HG03060 (cell line): ENCODE measurements at regions not wholly inside any gene's neighbourhood (a gene's known extent, or its start where the extent isn't known, plus 50 kb on each side); places are given as distances from the start of the nearest gene placed in this dataset.

Experiments used
- ATAC-seq: cut with Tn5 transposase; IDR thresholded peaks from one replicate; pipeline ENCODE4 v1.9.1; 2021; ENCODE audit warnings: low read depth, moderate number of reproducible peaks; ENCODE audit not compliant: unreplicated experiment

DNA sequence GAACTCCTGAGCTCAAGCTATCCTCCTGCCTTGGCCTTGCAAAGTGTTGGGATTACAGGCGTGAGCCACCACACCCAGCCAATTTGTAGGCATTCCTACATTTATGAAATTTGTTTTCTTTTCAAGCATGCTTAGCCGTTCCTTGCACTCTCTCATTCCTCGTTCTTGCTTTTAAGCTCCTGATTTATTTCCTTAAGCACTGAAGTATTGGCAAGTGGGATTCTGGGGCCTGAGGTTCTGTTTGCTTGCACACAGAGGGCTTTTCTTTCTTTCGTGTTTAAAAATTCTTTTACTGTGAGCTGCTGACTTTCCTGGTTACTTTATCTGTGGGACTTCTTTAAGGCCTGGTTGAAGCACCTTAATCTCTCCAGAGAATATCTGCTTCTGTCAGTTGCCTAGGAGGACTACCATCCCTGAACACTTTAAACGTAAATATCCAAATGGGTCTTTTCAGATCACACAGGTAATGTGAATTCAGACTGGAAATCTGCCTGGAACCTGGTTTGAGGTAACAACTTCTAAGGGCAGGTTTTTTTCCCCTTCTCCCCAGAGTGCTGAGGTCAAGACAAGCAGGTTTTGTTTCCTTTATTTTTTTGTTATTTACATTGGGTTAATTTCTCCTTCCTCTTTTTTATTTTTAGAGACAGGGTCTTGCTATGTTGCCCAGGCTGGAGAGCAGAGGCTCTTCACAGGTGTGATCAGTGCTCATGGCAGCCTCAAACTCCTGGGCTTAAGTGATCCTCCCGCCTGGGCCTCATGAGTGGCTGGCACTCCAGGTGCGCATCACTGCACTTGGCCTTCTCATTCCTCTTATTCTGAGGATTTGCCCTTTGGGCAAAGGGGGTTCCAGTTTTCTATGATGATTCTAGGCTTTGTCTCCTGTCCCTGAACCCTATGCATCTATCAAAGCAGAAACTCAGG, 102.9 kb downstream of the PFKFB3 start:
- ATAC-seq, result no peak

DNA sequence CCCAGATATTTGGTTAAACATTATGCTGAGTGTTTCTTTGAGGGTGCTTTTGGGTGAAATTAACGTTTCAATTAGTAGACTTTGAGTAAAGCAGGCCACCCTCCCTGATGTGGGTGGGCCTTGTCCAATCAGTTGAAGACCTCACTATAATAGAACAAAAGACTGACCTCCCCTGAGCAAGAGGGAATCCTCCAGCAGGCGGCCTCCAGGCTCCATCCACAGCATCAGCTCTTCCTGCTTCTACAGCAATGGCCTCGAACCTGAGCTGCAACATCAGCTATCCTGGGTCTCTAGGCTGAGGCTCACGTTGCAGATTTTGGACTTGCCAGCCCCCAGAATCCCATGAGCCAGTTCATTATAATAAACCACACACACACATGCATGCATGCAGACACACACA, 104.2 kb downstream of the PFKFB3 start:
- no peak for ATAC-seq

DNA sequence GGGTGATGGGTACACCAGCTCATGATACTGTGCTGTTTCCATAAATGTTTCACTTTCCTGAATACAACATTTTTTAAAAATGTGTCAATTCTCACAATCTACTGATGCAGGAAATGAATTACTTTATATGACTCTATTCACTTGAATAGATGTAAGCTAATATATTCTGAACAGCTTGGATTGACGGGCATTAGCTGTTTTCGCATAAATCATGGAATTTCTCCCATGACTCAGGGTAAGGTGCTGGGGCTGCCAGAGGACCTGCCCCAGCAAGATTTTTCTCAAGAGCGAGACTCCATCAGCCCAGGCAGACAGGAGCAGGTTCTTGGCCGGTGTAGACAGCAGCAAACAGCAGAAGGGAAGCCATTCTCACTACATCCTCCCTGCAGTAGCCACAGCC, 107.1 kb downstream of the PFKFB3 start:
- no peak for ATAC-seq

DNA sequence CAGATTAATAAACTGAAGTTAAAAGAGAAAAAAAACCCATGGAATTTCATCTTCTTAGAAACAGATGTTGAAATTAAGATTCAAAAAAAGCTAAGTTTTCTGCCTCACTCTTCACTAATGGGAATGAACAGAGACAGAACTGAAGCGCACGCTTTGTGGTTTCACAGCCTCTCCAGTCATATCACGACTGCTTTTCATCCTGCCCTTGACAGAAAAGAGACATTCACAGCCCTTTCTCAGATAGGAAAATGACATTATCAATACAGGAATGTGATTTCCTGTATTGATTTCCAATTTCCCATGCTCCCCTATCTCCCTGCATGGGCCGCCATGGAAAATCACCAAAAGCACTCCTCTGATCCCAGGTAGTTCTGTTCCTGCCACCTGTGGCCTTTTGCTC, 108.2 kb downstream of the PFKFB3 start:
- no peak for ATAC-seq

DNA sequence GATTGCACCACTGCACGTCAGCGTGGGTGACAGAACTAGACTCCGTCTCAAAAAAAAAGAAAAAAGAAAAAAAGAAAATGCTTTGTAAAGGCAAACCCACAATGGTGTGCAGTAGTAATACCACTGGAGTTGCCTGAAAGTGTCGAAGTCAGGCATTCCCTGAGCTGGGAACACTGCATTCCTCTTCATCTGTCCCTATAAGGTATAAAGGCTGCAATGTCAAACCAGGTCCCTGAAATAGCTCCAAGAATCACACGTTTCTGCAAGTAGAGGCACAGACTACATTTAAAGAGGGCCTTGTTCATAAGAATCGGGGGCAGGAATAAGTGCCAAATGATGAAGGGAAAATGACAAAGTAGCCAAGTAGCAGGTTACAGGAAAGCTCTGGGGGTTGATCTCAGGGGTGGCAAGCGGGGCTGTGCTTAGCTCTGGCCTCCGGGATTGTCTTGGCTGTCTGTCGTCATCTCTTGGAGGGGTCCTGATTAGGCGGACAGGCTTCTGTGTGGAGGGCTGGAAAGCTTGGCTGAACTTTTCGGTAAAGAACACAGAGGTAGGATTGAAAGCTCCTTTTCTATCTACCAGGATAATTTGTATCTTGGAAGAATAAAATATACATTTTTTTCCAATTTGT, 109.1 kb downstream of the PFKFB3 start:
- ATAC-seq, result no peak

DNA sequence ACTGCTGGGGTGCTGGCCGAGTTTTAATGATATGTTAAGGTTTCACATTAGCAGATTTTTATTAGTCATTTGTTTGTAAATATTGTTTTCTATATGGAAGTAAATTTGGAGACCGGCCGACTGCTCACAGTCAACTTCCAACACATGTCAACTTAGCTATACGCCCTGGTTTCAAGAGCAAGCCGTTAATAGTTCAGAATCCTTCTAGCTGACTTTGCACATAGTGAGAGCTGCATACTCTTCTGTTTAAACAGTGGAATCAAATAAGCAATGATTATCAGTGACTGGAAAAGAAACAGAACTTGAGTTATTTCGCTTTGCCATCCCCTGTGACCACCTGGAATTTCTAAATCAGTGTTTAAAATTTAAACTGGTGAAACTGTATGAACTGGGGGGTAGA, 109.9 kb downstream of the PFKFB3 start:
- ATAC-seq, result no peak

DNA sequence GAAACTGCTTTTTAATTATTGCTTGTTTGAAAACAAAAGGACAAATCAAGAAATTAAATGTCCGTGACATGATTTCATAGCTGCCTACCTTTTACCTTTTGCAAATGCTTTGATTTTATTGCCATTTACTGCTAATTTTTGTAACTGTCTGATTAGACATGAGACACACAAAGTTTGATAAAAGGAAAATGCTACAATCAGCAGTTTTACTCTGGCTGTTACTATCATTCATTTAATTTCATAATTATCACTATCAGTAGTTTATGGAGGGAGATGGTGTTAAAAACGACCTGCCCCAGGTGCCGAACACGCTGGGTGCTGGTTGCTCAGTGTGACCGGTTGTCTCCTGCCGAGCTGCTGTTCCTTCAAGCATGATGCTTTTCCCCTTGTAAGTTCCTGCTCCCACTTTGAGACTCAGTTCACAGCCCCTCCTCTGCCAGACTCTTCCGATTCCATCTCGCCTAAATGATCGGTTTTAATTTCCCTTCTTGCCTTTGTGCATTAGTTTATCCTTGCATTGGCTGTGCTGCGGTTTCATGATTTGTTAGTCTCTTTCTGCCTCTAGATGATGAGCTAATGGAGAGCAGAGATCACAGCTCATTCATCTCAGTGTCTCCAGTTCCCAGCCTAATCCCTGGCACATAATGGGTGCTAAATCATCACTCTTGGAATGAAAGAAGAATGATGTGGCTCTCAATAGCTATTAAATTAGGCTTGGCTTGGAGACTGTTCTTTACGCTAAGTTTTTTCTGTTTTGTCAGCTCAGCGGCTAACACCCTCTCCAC, 110.6 kb downstream of the PFKFB3 start:
- ATAC-seq, result no peak

DNA sequence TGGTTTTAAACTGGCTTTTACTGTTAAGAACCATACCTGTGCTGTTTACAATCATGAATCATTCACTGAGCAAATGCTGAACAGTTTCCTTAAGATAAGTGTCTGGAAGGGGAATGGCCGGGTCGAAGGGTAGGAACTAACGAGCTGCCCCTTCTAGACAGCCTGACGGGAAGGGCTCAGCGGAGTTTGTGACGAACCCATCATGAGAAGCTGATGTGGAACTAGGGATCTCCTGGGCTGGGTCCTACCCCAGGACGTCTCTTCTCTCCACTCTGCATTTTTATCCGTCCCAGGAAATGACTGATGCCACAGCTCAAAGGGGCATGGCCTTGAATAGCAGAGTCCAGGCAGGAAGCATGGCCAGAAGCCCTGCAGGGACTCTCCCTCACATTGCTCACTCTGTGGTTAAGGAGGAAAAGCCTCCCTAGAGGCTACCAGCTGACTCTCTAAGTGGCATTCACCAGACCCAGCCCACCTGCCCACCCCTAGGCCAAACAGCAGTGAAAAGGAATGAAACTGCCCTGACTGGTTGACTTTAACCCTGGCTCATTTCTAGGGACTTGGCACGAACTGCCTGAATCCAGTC, 112.0 kb downstream of the PFKFB3 start:
- no peak for ATAC-seq

DNA sequence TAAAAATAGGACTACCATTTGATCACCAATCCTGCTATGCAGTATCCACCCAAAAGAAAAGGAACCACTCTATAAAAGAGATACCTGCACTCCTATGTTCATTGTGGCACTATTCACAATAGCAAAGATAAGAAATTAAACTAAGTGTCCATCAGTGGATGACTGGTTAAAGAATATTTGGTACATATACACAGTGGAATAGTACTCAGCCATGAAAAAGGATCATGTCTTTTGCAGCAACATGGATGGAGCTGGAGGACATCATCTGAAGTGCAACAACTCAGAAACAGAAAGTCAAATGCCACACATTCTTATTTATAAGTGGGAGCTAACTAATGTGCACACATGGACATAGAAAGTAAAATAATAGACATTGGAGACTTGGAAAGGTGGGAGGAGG, 116.4 kb downstream of the PFKFB3 start:
- ATAC-seq, result no peak

DNA sequence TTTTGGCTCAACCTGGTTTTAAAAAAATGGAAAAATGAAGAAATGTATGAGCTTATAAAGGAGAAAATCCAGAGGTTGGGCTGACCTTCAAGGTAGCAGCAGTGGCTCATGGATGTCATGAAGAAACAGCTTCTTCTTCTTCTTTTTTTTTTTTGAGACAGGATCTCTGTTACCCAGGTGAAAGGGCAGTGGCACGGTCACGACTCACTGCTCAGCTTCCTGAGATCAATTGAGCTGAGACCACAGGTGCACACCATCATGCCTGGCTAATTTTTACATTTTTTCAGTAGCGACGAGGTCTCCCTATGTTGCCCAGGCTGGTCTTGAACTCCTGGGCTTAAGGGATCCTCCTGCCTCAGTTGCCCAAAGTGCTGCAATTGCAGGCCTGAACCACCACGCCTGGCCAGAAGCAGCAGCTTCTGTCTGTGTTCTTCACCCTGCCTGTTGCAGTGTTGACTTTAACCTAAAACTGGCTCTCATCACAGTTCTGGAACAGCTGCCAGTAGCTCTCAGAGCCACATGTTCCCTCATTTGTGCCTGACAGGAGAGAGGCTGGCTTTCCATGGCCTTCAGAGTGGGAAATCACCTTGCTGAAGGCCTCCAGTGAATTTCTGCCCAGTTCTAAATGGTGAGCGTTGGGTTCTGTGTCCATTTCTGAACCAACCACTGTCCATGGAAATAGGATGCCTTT, 117.7 kb downstream of the PFKFB3 start:
- no peak for ATAC-seq

DNA sequence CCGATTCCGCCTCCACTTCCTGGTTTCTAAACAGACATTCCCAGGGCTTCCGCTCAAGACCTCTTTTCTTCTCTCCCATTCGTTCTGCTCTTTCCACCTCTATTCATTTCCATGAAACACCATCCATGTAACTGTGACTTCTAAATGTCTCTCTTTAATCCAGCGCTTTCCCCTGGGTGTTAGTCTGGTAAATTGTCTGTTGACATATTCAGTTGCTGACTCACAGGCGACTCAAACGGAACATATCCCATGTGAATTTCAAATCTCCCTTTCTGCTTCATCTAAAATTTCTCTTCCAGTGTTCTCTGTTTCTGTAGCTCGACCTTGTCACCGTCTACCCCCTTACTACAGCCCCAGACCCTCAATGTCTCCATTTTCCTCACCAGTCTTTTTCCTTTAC, 119.1 kb downstream of the PFKFB3 start:
- no peak for ATAC-seq

DNA sequence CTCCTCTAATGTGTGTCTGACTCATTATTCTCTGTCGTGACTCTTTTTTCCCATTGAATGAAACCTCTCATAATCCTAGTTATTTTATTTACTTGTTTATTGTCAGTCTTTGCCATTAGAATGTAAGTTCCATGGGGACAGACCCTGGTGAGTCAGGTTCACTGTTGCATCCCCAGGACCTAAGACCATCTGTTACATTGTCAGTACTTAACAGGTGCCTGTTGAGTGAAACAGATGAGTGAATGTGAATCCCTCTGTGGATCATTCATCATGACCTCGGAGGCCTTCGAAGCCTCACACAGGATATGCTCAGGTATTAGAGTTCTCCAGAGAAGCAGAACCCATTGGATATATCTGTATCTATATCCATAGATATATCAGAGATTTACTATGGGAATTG, 120.1 kb downstream of the PFKFB3 start:
- ATAC-seq, result no peak

DNA sequence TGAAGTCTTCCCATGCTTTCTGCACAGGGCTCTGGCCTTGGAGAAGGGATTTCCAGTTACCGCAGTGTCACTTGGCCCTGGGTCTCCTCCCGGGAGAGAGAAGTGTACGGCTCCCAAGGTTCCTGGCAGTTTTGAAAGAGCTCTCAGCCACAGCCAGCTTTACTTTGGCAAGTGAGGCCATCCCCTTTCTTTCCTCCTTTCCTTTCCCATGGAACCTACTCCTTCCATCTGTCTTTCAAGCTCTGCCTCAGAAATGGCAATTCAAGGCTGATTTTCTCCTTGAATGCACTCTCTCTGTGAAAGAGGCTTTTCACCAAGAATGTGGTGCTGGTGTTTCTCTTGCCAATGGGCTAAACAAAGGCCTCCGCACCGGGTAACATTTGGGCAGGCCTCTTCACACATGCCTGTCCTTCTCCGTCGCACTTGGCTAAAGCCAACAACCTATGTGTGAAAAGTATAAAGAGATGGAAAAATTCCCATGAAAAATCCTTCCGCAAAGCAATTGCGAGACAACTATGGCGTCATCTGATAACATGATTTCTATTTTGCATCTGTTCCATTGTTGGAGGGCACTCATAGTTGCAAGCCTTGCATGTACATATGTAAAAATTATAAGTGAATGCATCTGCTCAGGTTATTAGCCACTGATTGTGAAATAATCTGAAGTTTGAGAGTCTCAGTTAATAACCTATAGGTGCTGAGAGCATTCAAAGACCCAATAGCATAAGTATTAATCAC, 125.4 kb downstream of the PFKFB3 start:
- no peak for ATAC-seq

DNA sequence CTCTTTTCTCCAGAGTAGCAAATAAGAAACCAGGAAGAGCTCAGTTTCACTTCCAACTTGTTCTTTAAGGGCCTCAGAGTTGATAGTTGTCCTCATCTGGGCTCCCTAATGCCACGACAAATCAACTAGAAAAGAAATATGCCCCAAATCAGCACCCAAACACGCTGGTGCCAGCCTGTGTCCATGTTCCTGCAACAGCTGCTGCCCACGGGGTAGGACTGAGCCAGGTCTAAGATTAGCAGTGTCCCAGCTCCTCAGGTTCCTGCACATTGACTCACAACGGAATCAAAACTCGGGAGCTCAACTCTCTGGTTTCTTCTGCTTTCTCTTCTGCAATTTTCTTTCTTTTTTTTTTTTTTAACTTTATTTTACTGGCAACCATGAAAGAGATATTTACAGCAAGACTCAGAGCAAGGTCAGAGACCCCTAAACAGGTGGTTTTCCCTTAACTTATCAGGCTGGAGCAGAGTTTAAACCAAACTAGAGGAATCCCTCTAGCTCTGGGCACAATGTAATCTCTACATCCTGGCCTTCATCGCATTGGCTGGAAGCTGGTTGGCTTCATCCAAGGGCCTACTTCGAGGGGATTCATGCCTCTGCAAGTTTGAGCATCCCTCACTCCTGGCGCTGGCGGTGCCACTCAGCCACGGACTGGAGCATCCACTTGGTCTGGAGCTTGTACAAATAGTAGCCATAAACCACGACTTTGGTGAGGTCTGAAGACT, 126.1 kb downstream of the PFKFB3 start:
- no peak for ATAC-seq

DNA sequence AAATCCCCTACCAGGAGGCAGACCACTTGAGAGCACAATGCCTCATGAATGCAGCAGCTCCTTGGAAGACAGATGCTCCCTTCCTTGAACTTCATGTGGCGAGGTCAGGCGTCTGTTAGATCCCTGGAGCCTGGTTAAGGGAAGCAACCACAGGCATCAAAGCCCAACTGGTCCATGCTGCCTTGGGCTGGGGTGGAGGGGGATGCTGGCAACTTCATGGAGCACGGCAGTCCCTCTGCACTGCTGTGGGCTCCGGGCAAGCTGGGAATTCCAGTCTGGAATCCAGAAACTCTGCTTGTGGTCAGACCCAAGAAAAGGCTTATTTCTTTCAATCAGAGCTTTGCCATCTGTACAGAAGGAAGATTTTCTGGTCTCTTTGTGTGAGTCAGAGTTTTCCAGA, 130.4 kb downstream of the PFKFB3 start:
- no peak for ATAC-seq

DNA sequence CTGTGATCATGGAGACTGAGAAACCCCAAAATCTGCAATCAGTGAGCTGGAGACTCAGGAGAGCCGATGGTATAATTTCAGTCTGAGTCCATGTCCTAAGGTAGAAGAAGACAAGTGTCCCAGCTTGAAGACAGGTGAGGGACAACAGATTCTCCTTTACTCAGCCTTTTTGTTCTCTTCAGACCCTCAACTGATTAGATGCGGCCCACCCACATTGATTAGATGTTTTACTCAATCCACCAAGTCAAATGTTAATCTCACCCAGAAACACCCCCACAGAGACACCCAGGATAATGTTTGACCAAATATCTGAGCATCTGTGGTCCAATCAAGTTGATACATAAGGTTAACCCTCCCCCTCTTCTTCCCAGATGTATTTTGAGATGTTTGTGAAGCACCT, 131.2 kb downstream of the PFKFB3 start:
- no peak for ATAC-seq

DNA sequence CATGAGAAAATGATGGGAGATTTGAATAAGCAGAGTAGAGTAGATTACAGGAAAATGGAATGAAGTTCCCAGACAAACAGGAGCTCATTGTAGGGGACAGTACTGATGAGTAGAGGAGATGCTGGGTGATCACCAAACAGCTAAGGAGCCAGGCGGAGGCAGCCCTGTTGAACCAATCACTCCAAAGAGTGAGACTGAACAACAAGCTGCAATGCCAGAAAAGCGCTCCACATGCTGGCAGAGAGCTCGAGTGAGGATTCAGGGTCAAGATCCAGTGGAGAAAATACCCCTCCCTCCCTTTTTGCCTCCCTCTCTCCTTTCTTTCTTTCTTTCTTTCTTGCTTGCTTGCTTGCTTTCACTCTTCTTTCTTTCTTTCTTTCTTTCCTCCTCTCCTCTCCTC, 133.3 kb downstream of the PFKFB3 start:
- ATAC-seq, result no peak

DNA sequence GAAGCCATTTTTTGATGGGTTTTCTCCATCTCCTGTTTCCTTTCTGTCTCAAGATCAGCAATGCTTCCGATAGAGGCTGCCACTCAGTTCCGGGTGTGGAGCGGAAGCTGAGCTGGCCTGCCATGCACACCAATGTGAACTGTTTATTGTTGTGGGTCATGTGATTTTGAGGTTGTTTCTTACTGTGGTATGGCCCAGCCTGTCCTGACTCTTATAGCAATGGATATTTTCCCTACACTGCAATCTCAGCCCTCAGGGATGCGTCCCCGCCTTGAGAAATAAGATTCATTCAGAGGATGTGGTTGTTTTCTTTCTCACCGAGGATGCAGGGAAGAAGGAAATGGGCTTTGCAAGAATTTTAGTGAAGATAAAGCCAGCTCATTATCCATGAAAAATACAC, 134.7 kb downstream of the PFKFB3 start:
- no peak for ATAC-seq

DNA sequence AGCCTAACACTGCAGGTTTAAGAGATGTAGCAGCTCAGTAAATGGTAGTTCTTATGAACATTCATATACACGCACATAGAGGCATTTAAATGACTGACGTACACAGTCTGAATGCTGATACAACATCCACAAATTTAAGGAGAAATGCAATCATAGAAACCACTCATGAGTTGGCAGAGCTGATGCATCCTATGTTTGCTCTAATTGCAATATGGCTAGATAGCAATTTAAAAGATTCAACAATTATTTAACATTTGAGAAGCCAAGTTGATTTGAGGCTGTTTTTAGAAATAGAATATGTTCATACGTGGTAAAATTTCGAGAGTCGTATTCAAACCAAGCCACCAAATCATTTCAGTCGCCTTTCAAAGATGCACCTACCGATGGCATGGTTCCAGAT, 135.6 kb downstream of the PFKFB3 start:
- no peak for ATAC-seq
